ENCODE measurements at regions not wholly inside any gene's neighbourhood (a gene's known extent, or its start where the extent isn't known, plus 50 kb on each side); places are given as distances from the start of the nearest gene placed in this dataset.

- TF ChIP-seq POLR2A (IDR thresholded peaks at IDR 0.05) = no peak
- no peak for TF ChIP-seq CTCF (IDR thresholded peaks at IDR 0.05)
- no peak for TF ChIP-seq POLR2AphosphoS5 (IDR thresholded peaks at IDR 0.05; ENCODE audit: insufficient read depth in 1 of 2, low read depth in 1 of 2)
Observed at GRCh38 chr7:16317406-16317805, 103.9 kb downstream of the CRPPA start.

Data from vagina (tissue), 2 donors.